Esophagus muscularis mucosa (tissue), 3 donors: ENCODE measurements at regions not wholly inside any gene's neighbourhood (a gene's known extent, or its start where the extent isn't known, plus 50 kb on each side); places are given as distances from the start of the nearest gene placed in this dataset.

ENCODE experiments used
- EP300 ChIP-seq: sonication (generic); formaldehyde crosslinking; IDR thresholded peaks from one replicate; pipeline ENCODE4 v1.6.1; 2017; ENCODE audit warnings: antibody characterized with exemption
- TF ChIP-seq, protein P1 (sequence below), 3 experiments: fragments of 200-600 bp in 2 of 3; fragments of 450-650 bp in 1 of 3; sonication (generic) in 2 of 3; IDR thresholded peaks; one replicate each; pipeline ENCODE4 v1.5.1; 2017 to 2019; ENCODE audit warnings: antibody characterized with exemption in 3 of 3, mild to moderate bottlenecking in 2 of 3, moderate library complexity in 1 of 3

- TF ChIP-seq, protein P1, sequence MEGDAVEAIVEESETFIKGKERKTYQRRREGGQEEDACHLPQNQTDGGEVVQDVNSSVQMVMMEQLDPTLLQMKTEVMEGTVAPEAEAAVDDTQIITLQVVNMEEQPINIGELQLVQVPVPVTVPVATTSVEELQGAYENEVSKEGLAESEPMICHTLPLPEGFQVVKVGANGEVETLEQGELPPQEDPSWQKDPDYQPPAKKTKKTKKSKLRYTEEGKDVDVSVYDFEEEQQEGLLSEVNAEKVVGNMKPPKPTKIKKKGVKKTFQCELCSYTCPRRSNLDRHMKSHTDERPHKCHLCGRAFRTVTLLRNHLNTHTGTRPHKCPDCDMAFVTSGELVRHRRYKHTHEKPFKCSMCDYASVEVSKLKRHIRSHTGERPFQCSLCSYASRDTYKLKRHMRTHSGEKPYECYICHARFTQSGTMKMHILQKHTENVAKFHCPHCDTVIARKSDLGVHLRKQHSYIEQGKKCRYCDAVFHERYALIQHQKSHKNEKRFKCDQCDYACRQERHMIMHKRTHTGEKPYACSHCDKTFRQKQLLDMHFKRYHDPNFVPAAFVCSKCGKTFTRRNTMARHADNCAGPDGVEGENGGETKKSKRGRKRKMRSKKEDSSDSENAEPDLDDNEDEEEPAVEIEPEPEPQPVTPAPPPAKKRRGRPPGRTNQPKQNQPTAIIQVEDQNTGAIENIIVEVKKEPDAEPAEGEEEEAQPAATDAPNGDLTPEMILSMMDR (IDR thresholded peaks at IDR 0.05), result no peak
- TF ChIP-seq EP300, result no peak
Measured at GRCh38 chr13:88857256-88857655, 1186.1 kb downstream of the SLITRK5 start.
